Stimulated activated CD4-positive, alpha-beta T cell treated with anti-CD3 and anti-CD28 coated beads, Interleukin-4, amount 100 ng/mL, for 1 hour (primary cell): ENCODE measurements at regions not wholly inside any gene's neighbourhood (a gene's known extent, or its start where the extent isn't known, plus 50 kb on each side); places are given as distances from the start of the nearest gene placed in this dataset.

Experiments
- DNase-seq: peaks from one replicate; pipeline ENCODE4 v3.0.0-alpha.2; 2020

DNA sequence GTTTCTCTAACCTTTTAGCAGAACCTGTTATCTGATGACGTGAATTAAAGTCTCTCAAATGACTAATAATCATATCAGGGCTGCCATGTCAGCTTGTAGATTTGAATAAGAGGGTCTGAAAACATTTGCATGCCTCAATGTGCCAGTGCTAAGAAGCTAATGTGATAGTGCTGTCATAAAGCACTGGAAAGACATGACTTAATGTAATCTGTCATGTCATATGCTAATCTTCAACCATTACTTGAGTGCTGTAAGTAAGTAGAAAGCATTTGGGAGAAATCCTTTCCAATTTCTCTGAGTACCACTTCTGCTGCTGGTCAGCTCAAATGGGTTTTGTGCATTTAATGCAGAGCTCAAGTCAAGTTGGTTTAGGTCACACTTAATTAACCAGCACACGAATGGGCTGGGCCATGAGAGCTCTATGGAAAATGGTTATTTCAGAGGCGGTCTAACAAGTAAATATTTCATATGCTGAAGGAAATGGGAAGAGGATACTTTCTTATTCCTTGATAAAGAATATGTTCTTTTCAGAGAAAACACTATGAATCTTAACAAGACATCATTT lies 609.2 kb downstream of the LMO4 start:
- DNase-seq = no peak

DNA sequence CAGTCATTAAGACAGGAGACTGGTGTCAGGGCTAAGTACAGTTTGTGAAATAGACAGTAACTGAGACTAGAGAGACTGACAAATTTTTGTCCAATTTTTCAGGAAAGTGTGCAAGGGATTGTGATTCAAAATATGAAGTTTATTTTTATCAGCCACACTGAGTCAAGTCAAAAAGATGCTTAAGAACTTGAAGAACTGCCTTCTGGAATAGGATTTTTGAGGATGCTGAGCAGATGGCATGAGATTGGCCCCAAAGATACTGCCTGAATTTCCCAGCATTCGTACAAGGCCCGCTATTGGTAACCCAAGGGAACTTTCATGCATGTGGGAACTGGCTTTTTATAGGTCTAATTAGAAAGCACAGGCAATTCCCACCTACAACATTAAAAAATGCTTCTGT lies 610.0 kb downstream of the LMO4 start:
- no peak for DNase-seq

DNA sequence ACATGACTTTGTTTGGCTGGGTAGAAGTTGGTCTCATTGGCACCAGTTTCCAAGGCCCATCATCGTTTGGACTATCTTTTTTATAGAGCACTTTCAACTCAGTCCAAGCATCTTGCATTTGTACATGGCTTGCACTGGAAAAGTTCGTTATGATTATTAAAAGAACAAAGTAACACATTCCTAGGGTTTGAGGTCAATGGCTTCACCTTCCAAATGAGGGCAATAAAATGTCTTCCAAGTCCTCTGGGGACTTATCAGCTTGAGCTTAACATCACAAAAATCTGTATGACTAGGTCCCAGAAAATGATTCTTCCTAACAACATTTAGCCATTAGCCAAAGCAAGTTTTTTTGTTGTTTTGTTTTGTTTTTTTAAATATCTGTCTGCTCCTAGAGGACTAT lies 610.8 kb downstream of the LMO4 start:
- no peak for DNase-seq

DNA sequence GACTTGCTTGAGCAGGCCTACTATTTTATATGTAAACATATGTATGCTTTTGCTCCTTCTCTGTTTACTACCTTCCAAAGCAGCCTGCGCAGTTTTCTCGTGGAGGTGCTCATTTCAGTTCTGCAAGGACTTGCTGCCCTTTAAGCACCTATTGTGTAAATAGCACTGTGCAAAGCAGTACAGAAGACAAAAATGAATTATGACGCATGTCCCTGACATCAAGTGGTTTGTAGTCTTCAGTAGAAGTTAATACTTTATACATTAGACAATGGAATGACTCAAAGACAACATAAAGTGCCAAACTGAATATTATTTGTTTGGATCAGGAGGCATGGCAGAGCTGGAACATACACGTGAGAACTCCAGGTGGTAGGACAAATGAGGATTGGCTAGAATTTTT lies 611.7 kb downstream of the LMO4 start:
- DNase-seq = no peak

DNA sequence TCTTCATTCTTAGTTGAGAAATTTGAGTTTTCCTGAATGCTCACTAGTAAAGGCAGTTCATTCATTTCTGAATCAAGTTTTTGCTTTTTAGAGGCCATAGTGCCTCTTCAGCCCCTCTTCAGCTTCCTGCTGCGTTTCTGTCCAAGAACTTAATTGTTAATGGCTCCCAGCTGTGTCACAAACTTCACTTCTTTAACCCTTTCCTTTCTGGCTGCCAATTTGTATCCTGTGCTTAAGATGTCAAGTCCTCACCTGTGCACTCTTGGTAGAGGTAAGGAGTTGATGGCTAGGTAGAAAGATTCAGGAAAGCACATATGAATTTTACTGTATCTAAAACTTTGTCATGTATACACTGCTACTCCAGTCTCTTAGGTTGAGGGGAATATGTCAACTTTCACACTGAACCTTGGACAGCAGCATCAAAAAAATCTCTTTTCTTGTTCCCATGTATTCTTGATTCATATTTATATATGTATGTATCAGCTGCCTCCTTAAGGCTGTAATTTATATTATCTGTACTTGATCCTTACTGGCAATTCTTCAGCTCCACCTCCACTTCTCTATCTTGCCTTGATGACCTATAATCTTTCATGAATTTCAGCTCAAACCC lies 612.8 kb downstream of the LMO4 start:
- no peak for DNase-seq

DNA sequence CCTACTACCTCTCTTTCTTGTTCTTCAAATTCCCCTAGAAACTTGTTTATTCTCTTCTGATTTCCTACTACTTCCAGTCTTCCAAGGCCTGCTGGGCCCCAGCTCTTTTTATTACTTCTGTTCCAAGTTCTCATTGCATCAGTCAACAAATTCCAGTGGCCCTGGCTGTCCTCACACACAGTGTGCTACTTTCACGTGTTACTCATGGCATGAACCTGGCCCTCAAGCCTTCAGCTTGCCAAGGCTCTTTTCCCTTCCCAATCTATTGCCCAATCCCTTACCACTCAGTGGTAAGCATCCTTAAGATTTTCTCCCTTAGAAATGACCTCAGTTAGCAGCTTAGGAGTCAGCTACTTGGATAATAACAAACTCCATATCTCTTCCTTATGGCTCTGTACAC lies 613.5 kb downstream of the LMO4 start:
- no peak for DNase-seq

DNA sequence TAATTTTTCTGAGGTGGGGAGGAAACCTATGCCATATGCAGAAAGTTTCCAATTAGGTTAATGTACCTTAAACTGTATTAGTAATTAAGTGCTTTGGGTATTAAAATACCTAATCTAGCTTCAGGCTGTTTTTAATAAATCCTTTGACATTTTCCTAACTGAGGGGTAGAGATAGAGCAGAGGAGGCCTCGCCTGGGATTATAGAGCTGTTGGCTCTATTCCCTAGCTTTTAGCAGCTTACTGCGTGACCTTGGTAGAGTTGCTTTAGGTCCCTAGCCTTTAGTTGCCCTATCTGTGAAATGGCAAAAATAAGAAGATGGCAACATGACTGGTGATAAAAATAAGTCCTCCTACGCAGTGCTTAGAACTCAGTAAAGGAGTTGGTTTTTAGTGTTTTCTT lies 621.0 kb downstream of the LMO4 start:
- no peak for DNase-seq

DNA sequence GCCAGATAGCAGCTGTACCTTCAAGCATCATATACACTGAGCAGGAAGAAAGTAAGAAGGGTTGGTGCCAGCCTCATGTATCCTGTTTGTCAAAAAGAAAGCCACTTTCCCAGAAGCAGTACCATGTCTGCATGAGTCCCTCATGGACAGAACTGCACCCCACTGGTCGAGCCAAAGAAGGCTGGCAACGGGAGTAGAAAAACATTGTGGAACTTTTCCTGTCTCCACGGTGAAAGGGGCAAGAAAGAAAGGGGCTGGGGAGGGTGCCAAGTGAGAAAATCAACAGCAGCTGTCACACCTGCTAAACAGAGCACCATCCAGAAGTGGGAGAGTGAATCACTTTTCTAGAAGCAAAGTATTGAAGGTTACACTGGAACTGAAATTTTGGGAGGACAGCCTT lies 621.7 kb downstream of the LMO4 start:
- DNase-seq = no peak

DNA sequence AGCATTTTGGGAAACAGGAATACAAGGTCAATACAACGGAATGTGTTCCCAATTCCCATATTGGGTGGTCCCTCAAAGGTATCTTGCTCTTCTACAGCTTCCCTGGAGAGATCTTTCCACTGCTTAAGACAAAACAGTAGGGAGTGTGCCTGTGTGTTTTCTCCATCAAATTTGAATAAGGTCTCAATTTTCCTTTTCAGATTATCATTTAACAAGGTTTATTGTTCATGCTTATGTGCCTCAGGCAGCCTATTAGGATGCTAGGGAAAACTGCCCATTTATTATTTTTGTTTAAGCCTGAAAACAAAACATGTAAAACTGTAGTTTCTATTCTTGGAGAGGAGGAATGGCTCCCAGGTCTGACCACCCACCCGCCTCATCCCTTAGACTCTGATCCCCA lies 622.7 kb downstream of the LMO4 start:
- no peak for DNase-seq

DNA sequence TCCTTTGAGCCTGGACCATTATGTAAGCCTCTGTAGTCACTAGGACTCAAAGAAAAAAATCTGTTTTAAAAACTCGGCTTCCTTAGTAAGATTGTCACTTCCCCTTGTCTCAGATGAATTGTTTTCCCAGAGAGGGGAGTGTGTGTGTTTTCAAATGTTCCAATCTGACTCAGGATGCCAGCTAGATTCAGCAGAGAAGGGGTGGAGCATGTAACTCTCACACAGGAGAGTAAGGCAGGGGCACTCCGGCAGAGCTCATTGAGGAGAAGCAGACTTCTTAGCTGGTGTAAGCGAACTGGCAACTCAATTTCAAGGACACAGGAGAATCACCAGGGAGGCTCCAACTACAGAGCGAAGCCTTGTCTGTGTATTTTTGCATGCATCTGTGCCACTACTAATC lies 623.2 kb downstream of the LMO4 start:
- no peak for DNase-seq

DNA sequence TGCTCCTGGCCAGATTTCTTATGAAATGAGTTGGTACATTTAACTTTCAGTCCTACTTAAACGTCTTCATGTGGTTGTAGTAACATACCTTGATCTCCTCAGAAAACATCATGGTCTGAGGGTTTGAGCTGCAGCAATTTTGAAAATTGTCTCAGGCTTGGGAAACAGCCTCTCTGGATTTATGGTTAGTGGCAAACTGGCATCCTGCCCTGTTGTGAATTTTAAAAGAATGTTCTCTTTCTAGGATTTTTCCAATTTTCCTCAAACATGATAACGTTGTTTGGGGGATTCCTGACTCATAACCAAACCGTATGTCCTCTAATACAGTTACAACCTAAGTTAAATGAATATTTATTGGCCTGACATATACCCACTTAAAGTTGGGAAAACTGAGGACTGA lies 624.4 kb downstream of the LMO4 start:
- DNase-seq = no peak

DNA sequence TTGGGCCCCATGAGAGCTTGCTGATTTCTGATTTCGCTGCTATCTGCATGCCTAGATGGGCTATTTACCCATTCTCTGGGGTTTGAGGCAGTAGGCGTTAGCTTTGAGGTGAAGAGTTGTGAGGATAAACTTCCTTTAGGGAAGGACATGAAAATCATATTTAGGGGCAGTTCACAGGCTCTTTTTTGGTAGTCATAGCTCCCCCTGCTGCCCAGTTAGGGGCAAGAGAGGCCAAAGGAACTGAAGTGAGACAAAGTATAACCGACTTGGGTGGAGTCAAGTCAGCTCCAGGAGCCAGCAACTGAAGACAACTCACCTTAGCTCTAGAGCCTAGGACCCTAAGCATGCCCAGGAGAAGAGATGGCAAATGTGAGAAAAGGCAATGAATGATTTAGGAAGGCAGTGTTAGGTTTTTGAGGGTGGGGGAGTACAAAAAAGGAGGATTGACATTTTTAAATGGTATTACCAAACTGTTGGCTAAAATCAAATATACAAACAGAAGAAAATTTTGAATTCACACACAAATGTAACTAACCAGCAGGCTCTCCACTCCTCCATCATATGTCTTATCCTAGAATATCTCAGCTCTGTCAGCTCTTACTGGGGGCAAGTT lies 625.2 kb downstream of the LMO4 start:
- DNase-seq = peak; percentile 38

DNA sequence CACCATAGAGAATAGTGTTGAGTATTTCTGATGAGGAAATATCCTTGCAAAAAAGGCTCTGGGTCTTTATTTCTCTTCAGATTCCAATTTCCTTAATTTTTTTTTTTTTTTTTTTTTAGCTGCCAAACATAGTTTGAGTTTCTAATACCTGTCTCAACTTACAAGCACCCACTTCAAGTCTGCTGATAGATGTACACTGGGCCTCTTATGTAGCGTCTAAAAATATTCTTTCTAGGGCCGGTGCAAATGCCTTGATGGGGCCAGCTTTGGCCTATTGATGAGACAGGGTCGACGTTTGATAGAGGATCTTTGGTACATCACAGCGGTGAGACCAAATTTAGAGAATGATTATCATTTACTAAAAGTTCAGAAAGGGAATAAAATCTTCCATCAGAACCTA lies 626.4 kb downstream of the LMO4 start:
- no peak for DNase-seq

DNA sequence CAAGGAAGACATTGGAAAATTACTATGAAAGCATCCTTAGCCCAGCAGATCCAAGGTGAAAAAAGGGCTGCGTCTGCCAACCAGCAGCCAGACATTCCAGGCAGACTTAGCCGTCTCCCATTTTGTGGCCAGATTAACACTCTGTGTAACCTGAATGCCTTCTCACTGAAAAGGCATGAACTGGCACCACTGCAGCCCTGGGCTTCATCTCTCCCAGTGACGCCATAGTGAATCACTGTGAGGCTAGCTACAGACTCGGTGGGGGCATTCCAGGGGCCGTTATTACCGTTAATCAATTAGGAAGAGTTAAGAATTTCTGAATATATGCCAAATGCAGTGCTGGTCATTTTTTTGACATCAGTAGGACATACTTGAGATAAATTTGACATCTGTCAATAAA lies 627.4 kb downstream of the LMO4 start:
- no peak for DNase-seq

DNA sequence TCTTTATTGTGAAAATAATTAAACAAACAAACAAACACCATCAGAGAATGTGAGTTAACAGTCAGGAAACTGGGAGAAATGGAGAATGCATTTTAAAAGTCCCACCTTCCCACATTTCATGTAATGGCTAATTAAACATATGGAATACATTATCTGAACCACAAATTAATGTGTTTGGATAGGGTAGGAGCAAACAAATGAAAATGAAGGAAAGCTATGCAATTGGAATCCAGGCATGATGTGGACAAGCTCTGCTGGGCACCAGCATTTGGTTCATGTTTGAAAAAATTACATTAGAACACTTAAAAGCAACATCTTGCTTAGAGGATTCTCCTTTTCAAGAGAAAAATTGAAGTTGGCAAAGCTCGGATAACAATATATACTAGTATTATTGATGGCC lies 628.1 kb downstream of the LMO4 start:
- DNase-seq = no peak

DNA sequence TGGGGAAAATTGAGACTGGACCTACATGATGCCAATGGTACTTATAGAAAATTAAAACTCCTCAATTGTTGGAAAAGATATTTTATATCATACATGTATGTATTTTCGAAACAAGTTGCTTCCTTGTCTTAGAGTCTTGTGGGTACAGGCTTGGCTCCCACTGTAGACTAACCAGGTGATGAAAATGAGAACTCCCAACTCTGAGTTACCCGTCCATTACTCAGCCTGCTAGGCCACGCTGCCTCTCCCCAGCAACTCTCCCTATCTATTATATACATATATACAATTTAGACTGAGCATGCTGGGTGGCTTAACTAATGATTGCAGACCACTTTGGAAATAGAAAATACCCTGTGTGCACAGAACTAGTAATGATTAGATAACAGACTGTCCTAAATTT lies 628.7 kb downstream of the LMO4 start:
- no peak for DNase-seq

DNA sequence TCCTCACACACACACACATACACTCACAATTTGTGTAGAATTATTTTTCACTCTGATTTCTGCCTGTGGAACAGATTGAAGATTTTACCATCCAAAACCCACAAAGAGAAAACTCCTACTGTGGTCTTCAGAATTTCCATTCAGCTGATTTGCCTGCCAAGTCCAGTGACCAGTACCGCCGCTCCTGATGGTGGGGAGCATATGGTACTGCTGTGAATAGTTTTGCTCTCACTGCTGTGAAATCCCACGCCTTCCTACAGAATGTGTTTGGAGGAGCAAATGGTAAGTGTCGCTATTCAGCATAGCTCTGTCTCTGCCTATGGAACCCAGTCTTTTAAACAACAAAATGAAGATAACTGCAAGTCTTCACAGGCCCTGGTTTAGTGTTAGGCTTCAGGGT lies 629.5 kb downstream of the LMO4 start:
- DNase-seq = no peak

DNA sequence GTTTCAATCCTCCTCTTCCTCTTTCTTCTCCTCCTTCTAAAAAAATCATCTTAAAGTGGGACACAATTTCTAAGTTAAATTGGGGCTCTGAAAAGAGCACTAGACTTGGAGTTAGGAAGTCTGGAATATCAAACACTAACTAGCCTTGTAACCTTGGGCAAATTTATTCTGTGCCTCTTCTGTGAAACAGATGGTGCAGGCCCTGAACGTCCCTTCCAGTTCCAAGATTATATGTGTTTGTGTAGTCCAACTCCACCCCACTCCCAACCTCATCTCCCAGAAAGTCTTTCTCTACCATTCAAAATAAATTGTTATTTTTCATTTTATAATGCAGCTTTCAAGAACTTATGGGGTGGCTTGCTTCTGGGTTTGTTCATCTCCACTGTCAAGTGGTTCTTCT lies 630.0 kb downstream of the LMO4 start:
- no peak for DNase-seq

DNA sequence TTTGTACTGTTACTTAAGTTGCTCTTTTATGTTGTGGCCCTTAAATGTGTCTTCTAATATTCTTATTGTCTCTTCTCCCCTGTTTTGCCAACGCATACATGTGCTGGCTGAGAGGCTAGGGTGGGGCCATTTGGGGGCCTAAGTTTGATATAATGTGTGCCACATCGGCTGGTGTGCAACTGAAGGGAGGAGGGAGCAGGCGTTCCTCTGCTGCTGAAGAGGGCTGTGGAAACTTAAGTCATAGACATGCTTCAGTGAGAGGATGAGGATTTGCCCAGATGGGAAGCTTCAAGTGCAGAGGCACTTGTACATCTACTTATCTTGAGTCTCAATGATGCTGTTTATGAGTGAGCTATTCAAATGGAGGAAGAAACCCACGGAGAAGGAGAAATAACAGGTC lies 630.6 kb downstream of the LMO4 start:
- DNase-seq = no peak

DNA sequence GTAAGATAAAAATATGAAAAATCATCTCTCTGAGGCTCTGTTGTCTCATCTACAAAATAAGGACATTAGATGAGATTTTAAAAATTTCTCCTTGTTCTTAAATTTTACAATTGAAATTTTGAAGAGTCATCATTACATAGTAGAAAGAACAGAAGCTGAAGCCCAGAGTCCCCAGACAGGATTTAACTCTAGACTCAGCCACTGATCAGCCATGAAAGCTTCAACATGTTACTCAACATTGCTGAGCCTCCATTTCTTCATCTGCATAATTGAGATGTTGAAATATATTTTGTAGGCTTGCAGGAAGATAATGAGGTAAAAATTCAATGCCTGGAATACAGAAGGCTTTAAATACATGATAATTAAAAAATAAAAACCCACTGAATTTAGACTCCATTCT lies 633.3 kb downstream of the LMO4 start:
- DNase-seq = no peak

DNA sequence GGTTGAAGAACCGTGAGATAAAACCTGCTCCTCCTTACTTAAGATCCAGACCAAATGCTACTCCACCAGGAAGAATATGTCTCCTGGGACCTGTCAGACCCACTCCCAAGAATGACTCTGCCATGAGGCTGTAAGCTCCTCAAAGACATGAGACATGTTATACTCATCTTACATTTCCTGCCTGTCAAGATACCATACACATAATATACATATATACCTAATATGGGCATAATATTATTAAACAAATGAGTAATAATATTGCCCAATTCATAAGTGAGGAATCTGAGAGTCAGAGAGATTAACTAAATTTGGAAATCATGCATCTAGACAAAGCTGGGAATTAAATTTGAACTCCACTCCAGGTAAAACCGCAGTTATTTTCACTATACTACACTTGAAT lies 634.9 kb downstream of the LMO4 start:
- DNase-seq = no peak

DNA sequence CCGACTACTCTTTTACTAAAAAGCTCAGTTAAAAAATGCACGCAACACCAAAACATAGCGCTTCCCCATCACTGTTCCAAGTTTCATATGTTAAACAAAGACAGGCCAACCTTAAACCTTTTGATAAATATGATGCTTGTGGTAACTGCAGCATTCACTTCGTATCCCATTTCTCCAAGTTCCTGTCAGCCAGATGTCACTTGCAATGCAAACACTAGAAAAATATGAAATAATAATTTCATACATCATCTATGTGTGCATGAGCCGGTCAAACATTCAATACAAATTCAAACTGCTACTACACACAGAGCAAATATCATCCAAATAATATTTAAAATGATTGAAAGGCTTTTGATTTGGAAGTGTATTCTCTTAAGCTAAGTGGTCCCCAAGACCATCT lies 636.5 kb downstream of the LMO4 start:
- no peak for DNase-seq

DNA sequence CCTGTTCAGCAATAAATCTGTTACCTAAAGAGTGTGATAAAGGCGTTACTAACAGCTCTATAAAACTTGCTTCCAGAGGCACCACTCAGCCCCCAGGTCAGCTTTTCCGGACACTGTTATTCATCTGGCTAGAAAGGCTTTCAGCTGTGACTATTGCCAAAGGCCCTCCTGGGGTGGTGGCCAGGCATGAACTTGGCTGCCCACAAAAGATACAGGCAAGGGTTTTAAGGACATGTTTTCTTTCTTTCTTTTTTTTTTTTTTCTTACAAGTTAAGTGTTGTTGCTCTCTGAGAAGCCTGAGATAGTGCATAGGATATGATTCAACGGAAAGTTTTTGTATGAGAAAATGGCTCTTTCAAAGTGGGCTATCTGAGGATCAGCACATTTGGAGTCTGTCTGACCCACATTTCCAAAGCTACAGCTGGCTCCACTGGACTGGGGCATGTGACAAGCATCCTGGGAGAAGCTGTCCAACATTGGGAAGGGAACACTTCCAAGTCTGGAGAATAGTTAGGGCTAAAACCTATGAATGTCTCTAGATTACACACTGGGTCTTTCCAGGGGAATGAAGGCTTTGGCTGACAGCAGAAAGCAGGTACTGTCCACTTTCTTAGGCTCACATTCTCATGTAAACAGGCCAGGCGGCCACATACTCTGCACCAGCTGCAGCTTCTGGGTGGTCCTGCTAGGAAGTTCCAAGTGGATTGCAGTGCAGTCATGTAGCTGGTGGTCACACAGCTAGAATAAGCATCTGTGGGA lies 639.7 kb downstream of the LMO4 start:
- DNase-seq = no peak

DNA sequence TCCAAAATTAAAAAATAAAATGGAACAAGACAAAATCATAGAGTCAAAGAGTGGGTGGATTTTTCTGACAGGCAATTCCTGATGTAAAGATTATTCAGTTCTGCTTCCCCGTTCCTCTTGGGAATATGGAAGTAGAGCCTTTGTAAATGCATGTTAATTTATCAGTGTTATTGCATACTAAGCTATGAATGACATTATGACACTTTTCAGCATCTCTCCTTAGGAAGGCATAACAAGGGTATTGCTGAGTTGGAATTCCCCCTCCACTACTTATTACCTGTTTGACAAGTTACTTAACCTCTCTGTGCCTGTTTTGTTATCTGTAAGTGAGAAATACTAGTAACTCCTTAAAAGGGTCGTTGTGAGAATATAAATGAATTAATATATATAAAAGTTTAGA lies 640.4 kb downstream of the LMO4 start:
- DNase-seq = no peak
